NCI-H1417 (cell line): ENCODE measurements at regions not wholly inside any gene's neighbourhood (a gene's known extent, or its start where the extent isn't known, plus 50 kb on each side); places are given as distances from the start of the nearest gene placed in this dataset.
"Not testable (repeated sequence)": the region's sequence is repeated elsewhere in the genome, so short reads cannot be mapped to it uniquely, and the experiment has no call there.

Experiments
- DNase-seq, 3 experiments: peaks; one replicate each; lab custom pipeline; 2025; lab: John Stamatoyannopoulos, UW

GRCh38 chr7:20520530-20520929 is 94.9 kb upstream of the ABCB5 start:
- DNase-seq = no peak

GRCh38 chr7:20521243-20521642 is 94.2 kb upstream of the ABCB5 start:
- no peak for DNase-seq

- no peak for DNase-seq
Measured at GRCh38 chr7:20529260-20529659, 86.2 kb upstream of the ABCB5 start.

GRCh38 chr7:20532890-20533289 is 82.6 kb upstream of the ABCB5 start:
- DNase-seq = no peak

GRCh38 chr7:20534543-20534942 is 80.9 kb upstream of the ABCB5 start:
- no peak for DNase-seq

- DNase-seq = no peak
Measured at GRCh38 chr7:20535541-20535940, 79.9 kb upstream of the ABCB5 start.

GRCh38 chr7:20539201-20539600 is 76.3 kb upstream of the ABCB5 start:
- DNase-seq = no peak

GRCh38 chr7:20541608-20542349 is 73.7 kb upstream of the ABCB5 start:
- DNase-seq = peak in 2 of 3 experiments; percentile 26 to 61

- DNase-seq = peak in 1 of 3 experiments; percentile 34
Measured at GRCh38 chr7:20542594-20542993, 72.9 kb upstream of the ABCB5 start.

- no peak for DNase-seq
Measured at GRCh38 chr7:20543500-20543899, 72.0 kb upstream of the ABCB5 start.

- DNase-seq = no peak
Measured at GRCh38 chr7:20545016-20545415, 70.5 kb upstream of the ABCB5 start.

GRCh38 chr7:20546958-20547357 is 68.5 kb upstream of the ABCB5 start:
- DNase-seq = not testable (repeated sequence)

- no peak for DNase-seq
Measured at GRCh38 chr7:20554072-20554471, 61.4 kb upstream of the ABCB5 start.

GRCh38 chr7:20556091-20556490 is 59.4 kb upstream of the ABCB5 start:
- DNase-seq = no peak

GRCh38 chr7:20557116-20557515 is 58.4 kb upstream of the ABCB5 start:
- DNase-seq = no peak

GRCh38 chr7:20558963-20559716 is 56.3 kb upstream of the ABCB5 start:
- DNase-seq = no peak

- no peak for DNase-seq
Measured at GRCh38 chr7:20559883-20560282, 55.6 kb upstream of the ABCB5 start.

- DNase-seq = no peak
Measured at GRCh38 chr7:20560325-20561180, 54.9 kb upstream of the ABCB5 start.

GRCh38 chr7:20561466-20561865 is 54.0 kb upstream of the ABCB5 start:
- DNase-seq = no peak

GRCh38 chr7:20561908-20562307 is 53.6 kb upstream of the ABCB5 start:
- DNase-seq = no peak

- no peak for DNase-seq
Measured at GRCh38 chr7:20562461-20562860, 53.0 kb upstream of the ABCB5 start.
